ENCODE measurements at regions not wholly inside any gene's neighbourhood (a gene's known extent, or its start where the extent isn't known, plus 50 kb on each side); places are given as distances from the start of the nearest gene placed in this dataset.

DNA sequence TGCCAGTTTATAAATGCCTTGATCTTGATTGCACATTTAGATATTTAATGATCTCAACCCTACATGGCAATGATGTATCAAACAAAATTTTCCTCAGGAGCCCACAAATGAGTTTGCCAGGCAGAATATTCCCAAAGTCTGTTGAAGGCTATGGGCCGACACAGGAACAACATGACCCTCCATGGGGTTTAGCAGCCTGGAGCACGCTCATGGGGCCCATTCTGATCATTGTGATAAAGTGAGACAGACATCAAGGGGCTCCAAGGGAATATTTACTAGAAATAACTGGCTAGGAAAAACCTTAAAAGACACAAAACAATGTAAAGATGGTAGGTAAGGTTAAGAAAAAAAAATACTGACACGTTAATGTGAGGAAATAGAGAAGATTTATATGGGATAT, 485.4 kb downstream of the PLCL1 start:
- Histone ChIP-seq H3K36me3 (ENCODE audit: control insufficient read depth, insufficient read depth, low read length) (no peaks in the 10 kb centered on the region), H3K27ac (ENCODE audit: low read depth, low read length) (no peak overlapping the region), H3K27me3 (ENCODE audit: control insufficient read depth, insufficient read depth, low read length, poor library complexity, severe bottlenecking) (peaks cover 18% of the 10 kb centered on the region), H3K4me1 (ENCODE audit: control insufficient read depth, insufficient read depth, low read length) (no peaks in the 10 kb centered on the region), H3K4me3 (ENCODE audit: low read length) (no peak overlapping the region), H3K9me3 (ENCODE audit: control insufficient read depth, low read length) (no peaks in the 10 kb centered on the region), H3K9ac (ENCODE audit: extremely low read depth, low read length, poor library complexity, severe bottlenecking) (no peak overlapping the region)
- H3K27ac Mint-ChIP-seq, result no peak overlapping the region
- H3K4me3 Mint-ChIP-seq, result no peak overlapping the region
- H3K36me3 Mint-ChIP-seq (ENCODE audit: low read depth), result no peaks in the 10 kb centered on the region
- peaks cover 24% of the 10 kb centered on the region for H3K27me3 Mint-ChIP-seq (ENCODE audit: insufficient read depth)
- TF ChIP-seq, protein P1, sequence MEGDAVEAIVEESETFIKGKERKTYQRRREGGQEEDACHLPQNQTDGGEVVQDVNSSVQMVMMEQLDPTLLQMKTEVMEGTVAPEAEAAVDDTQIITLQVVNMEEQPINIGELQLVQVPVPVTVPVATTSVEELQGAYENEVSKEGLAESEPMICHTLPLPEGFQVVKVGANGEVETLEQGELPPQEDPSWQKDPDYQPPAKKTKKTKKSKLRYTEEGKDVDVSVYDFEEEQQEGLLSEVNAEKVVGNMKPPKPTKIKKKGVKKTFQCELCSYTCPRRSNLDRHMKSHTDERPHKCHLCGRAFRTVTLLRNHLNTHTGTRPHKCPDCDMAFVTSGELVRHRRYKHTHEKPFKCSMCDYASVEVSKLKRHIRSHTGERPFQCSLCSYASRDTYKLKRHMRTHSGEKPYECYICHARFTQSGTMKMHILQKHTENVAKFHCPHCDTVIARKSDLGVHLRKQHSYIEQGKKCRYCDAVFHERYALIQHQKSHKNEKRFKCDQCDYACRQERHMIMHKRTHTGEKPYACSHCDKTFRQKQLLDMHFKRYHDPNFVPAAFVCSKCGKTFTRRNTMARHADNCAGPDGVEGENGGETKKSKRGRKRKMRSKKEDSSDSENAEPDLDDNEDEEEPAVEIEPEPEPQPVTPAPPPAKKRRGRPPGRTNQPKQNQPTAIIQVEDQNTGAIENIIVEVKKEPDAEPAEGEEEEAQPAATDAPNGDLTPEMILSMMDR (conservative IDR thresholded peaks at IDR 0.05), result no peak
- WGBS, 2 experiments (ENCODE audit: insufficient coverage in 1 of 2, insufficient read length in 1 of 2), result 98% methylated on average over 3 of the region's 3 CpGs; no CpG with 5 or more reads in 1 of the 2 experiments
- H3K9me3 Mint-ChIP-seq, result no peaks in the 10 kb centered on the region
- no peak for DNase-seq
- H3K4me1 Mint-ChIP-seq, result peaks cover 16% of the 10 kb centered on the region

DNA sequence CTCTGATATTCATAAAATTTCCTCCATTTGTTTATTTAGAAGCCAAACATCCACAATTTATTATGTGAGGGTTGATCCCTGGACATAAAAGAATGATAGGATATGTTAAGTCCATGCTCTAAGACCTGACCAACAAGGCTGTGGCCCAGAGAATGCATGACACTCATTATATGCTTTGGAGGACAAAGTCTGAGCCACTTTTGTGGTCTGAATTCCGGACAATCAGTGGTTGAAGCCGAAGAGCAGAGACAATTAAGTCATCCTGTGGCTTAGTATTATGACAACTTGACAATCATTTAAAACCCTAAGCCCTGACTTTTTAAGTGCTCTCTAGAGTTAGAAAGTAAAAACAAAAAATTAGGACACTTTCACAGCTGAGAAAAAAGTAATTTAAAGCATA, 483.3 kb downstream of the PLCL1 start:
- Mint-ChIP-seq H3K4me1 (peaks cover 8% of the 10 kb centered on the region), H3K9me3 (no peaks in the 10 kb centered on the region), H3K27ac (no peak overlapping the region), H3K4me3 (no peak overlapping the region), H3K27me3 (ENCODE audit: insufficient read depth) (peaks cover 30% of the 10 kb centered on the region), H3K36me3 (ENCODE audit: low read depth) (no peaks in the 10 kb centered on the region)
- DNase-seq, result no peak
- TF ChIP-seq, protein P1 (conservative IDR thresholded peaks at IDR 0.05), result no peak
- H3K36me3 ChIP-seq (ENCODE audit: control insufficient read depth, insufficient read depth, low read length), result no peaks in the 10 kb centered on the region
- WGBS, 2 experiments (ENCODE audit: insufficient coverage in 1 of 2, insufficient read length in 1 of 2), result 73% methylated on average over 2 of the region's 2 CpGs; no CpG with 5 or more reads in 1 of the 2 experiments
- H3K27ac ChIP-seq (ENCODE audit: low read depth, low read length), result no peak overlapping the region
- H3K9ac ChIP-seq (ENCODE audit: extremely low read depth, low read length, poor library complexity, severe bottlenecking), result no peak overlapping the region
- no peaks in the 10 kb centered on the region for H3K9me3 ChIP-seq (ENCODE audit: control insufficient read depth, low read length)
- no peak overlapping the region for H3K4me3 ChIP-seq (ENCODE audit: low read length)
- H3K4me1 ChIP-seq (ENCODE audit: control insufficient read depth, insufficient read depth, low read length), result no peaks in the 10 kb centered on the region
- H3K27me3 ChIP-seq (ENCODE audit: control insufficient read depth, insufficient read depth, low read length, poor library complexity, severe bottlenecking), result peaks cover 22% of the 10 kb centered on the region

DNA sequence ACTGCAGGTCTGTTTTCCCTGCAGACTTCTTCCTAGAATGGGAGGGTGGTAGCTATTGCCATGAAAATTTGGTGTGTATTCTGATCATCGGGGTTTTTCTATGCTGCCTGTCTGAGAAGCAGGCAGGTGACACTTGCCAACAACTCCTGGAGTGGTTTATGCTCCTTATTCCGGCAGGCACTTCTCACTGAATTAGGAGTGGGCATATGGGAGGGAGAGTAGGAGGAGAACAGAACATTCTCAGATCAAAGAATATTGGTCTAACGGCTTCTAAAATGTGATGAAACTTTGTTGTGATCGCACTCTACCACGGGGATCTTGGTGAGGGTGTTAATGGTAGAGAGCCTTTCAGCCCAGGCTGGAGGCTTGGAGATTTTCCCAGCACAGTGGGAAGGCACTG, 480.8 kb downstream of the PLCL1 start:
- Mint-ChIP-seq H3K27ac (no peak overlapping the region), H3K27me3 (ENCODE audit: insufficient read depth) (peaks cover 34% of the 10 kb centered on the region), H3K36me3 (ENCODE audit: low read depth) (no peaks in the 10 kb centered on the region), H3K4me3 (no peak overlapping the region), H3K9me3 (no peaks in the 10 kb centered on the region), H3K4me1 (peaks cover 5% of the 10 kb centered on the region)
- no peak for DNase-seq
- Histone ChIP-seq H3K4me3 (ENCODE audit: low read length) (no peak overlapping the region), H3K4me1 (ENCODE audit: control insufficient read depth, insufficient read depth, low read length) (no peaks in the 10 kb centered on the region), H3K9me3 (ENCODE audit: control insufficient read depth, low read length) (no peaks in the 10 kb centered on the region), H3K27me3 (ENCODE audit: control insufficient read depth, insufficient read depth, low read length, poor library complexity, severe bottlenecking) (peaks cover 23% of the 10 kb centered on the region), H3K9ac (ENCODE audit: extremely low read depth, low read length, poor library complexity, severe bottlenecking) (no peak overlapping the region), H3K36me3 (ENCODE audit: control insufficient read depth, insufficient read depth, low read length) (no peaks in the 10 kb centered on the region), H3K27ac (ENCODE audit: low read depth, low read length) (no peak overlapping the region)
- TF ChIP-seq, protein P1 (conservative IDR thresholded peaks at IDR 0.05), result no peak
- WGBS, 2 experiments (ENCODE audit: insufficient coverage in 1 of 2, insufficient read length in 1 of 2), result 83 to 85% methylated on average over 2 to 5 of the region's 5 CpGs

Data from endodermal cell (in vitro differentiated cells).